HEK293 (cell line): ENCODE measurements at regions not wholly inside any gene's neighbourhood (a gene's known extent, or its start where the extent isn't known, plus 50 kb on each side); places are given as distances from the start of the nearest gene placed in this dataset.

Source experiments
- CTCF ChIA-PET: fragments of 350-600 bp; formaldehyde crosslinking; extraction: SDS; loops from one replicate; lab custom pipeline; 2021; ENCODE audit warnings: antibody characterized with exemption; lab: Yijun Ruan, JAX
- POLR2A ChIA-PET: fragments of 300-600 bp; formaldehyde crosslinking; extraction: SDS; loops from one replicate; lab custom pipeline; 2020; ENCODE audit warnings: antibody characterized with exemption, inconsistent platforms; lab: Yijun Ruan, JAX
- H3K27ac ChIP-seq: fragments of 200-500 bp; sonication (Bioruptor generic); 2 replicates; pipeline ENCODE4 v1.5.1; 2014; ENCODE audit warnings: low read depth, low read length, control low read depth, inconsistent platforms; ENCODE audit errors: extremely low read depth
- H3K36me3 ChIP-seq, 2 experiments: fragments of 200-500 bp in 1 of 2; sonication (Bioruptor generic) in 1 of 2; 1 replicate in 1 of 2; 2 replicates in 1 of 2; pipeline ENCODE4 v1.5.1; 2014 to 2017; ENCODE audit warnings: inconsistent platforms in 2 of 2, low read length in 2 of 2; ENCODE audit not compliant: control insufficient read depth in 2 of 2, insufficient read depth in 1 of 2
- H3K4me1 ChIP-seq: fragments of 200-500 bp; sonication (Bioruptor generic); 2 replicates; pipeline ENCODE4 v1.5.1; 2014; ENCODE audit warnings: mild to moderate bottlenecking, low read length, inconsistent platforms; ENCODE audit not compliant: control insufficient read depth, insufficient read depth
- H3K4me3 ChIP-seq: 2 replicates; pipeline ENCODE4 v1.5.1; 2011; ENCODE audit warnings: low read depth, mild to moderate bottlenecking, control low read depth, low read length, moderate library complexity
- H3K9me3 ChIP-seq: fragments of 200-500 bp; sonication (Bioruptor generic); 2 replicates; pipeline ENCODE4 v1.5.1; 2014; ENCODE audit warnings: low read depth, low read length, inconsistent platforms; ENCODE audit not compliant: control insufficient read depth, insufficient read depth
- EGR2 ChIP-seq: fragments of 450-650 bp; formaldehyde crosslinking; IDR thresholded peaks from 2 replicates; pipeline ENCODE4 v1.5.1; 2016; ENCODE audit warnings: low read depth, missing biosample characterization, missing genetic modification characterization
- GLI2 ChIP-seq: fragments of 450-650 bp; formaldehyde crosslinking; IDR thresholded peaks from 2 replicates; pipeline ENCODE4; 2017; ENCODE audit warnings: missing biosample characterization, missing genetic modification characterization, low read depth, borderline replicate concordance
- KLF16 ChIP-seq: fragments of 450-650 bp; formaldehyde crosslinking; IDR thresholded peaks from 2 replicates; pipeline ENCODE4 v1.5.1; 2017; ENCODE audit warnings: missing biosample characterization, missing genetic modification characterization
- MZF1 ChIP-seq: fragments of 450-650 bp; formaldehyde crosslinking; IDR thresholded peaks from 2 replicates; pipeline ENCODE4 v1.5.1; 2017; ENCODE audit warnings: missing biosample characterization, missing genetic modification characterization, borderline replicate concordance
- YY1 ChIP-seq: fragments of 450-650 bp; formaldehyde crosslinking; IDR thresholded peaks from 2 replicates; pipeline ENCODE4 v1.5.1; 2018; ENCODE audit warnings: missing biosample characterization, missing genetic modification characterization
- ZFP3 ChIP-seq: fragments of 450-650 bp; formaldehyde crosslinking; IDR thresholded peaks from 2 replicates; pipeline ENCODE4 v1.5.1; 2016; ENCODE audit warnings: low read depth, missing biosample characterization, missing genetic modification characterization
- ZFP41 ChIP-seq: fragments of 450-650 bp; formaldehyde crosslinking; IDR thresholded peaks from 2 replicates; pipeline ENCODE4 v1.5.1; 2016; ENCODE audit warnings: missing biosample characterization, missing genetic modification characterization, borderline replicate concordance
- ZNF221 ChIP-seq: fragments of 450-650 bp; formaldehyde crosslinking; IDR thresholded peaks from 2 replicates; pipeline ENCODE4 v1.5.1; 2017; ENCODE audit warnings: missing biosample characterization, missing genetic modification characterization, borderline replicate concordance
- ZNF404 ChIP-seq: fragments of 450-650 bp; formaldehyde crosslinking; IDR thresholded peaks from 2 replicates; pipeline ENCODE4 v1.5.1; 2017; ENCODE audit warnings: missing biosample characterization, missing genetic modification characterization
- ZNF48 ChIP-seq: fragments of 450-650 bp; formaldehyde crosslinking; IDR thresholded peaks from 2 replicates; pipeline ENCODE4 v1.5.1; 2016; ENCODE audit warnings: missing biosample characterization, missing genetic modification characterization
- ZNF510 ChIP-seq: fragments of 450-650 bp; formaldehyde crosslinking; IDR thresholded peaks from 2 replicates; pipeline ENCODE4 v1.5.1; 2018; ENCODE audit warnings: mild to moderate bottlenecking, missing genetic modification characterization, missing biosample characterization; ENCODE audit not compliant: insufficient replicate concordance
- ZNF514 ChIP-seq: fragments of 450-650 bp; formaldehyde crosslinking; IDR thresholded peaks from 2 replicates; pipeline ENCODE4 v1.5.1; 2016; ENCODE audit warnings: missing biosample characterization, missing genetic modification characterization
- ZNF529 ChIP-seq: fragments of 450-650 bp; formaldehyde crosslinking; IDR thresholded peaks from 2 replicates; pipeline ENCODE4 v1.5.1; 2017; ENCODE audit warnings: missing genetic modification characterization, missing biosample characterization; ENCODE audit not compliant: insufficient replicate concordance
- ZNF544 ChIP-seq: fragments of 450-650 bp; formaldehyde crosslinking; IDR thresholded peaks from 2 replicates; pipeline ENCODE4 v1.5.0; 2017; ENCODE audit warnings: missing biosample characterization, missing genetic modification characterization
- ZNF610 ChIP-seq: fragments of 450-650 bp; formaldehyde crosslinking; IDR thresholded peaks from 2 replicates; pipeline ENCODE4 v1.5.1; 2016; ENCODE audit warnings: missing biosample characterization, missing genetic modification characterization, borderline replicate concordance
- ZNF654 ChIP-seq: fragments of 450-650 bp; formaldehyde crosslinking; IDR thresholded peaks from 2 replicates; pipeline ENCODE4 v1.5.1; 2016; ENCODE audit warnings: low read depth, missing biosample characterization, missing genetic modification characterization
- ZNF664 ChIP-seq: fragments of 450-650 bp; formaldehyde crosslinking; IDR thresholded peaks from 2 replicates; pipeline ENCODE4 v1.5.1; 2016; ENCODE audit warnings: missing biosample characterization, missing genetic modification characterization
- ZNF777 ChIP-seq: fragments of 450-650 bp; formaldehyde crosslinking; IDR thresholded peaks from 2 replicates; pipeline ENCODE4 v1.5.1; 2017; ENCODE audit warnings: missing biosample characterization, missing genetic modification characterization, borderline replicate concordance
- ZNF785 ChIP-seq: fragments of 450-650 bp; formaldehyde crosslinking; IDR thresholded peaks from 2 replicates; pipeline ENCODE4 v1.5.1; 2016; ENCODE audit warnings: missing biosample characterization, missing genetic modification characterization
- TF ChIP-seq, protein P1 (sequence below): fragments of 450-650 bp; IDR thresholded peaks from 2 replicates; pipeline ENCODE4 v1.5.1; 2018; ENCODE audit warnings: missing biosample characterization, mild to moderate bottlenecking, missing genetic modification characterization
- TF ChIP-seq, protein P2 (sequence below): fragments of 450-650 bp; formaldehyde crosslinking; IDR thresholded peaks from 2 replicates; pipeline ENCODE4 v1.5.1; 2016; ENCODE audit warnings: missing biosample characterization, missing genetic modification characterization
- TF ChIP-seq, protein P3 (sequence below): fragments of 450-650 bp; formaldehyde crosslinking; IDR thresholded peaks from 2 replicates; pipeline ENCODE4 v1.5.1; 2016; ENCODE audit warnings: missing biosample characterization, missing genetic modification characterization
- TF ChIP-seq, protein P4 (sequence below): fragments of 450-650 bp; formaldehyde crosslinking; IDR thresholded peaks from 2 replicates; pipeline ENCODE4 v1.5.1; 2016; ENCODE audit warnings: missing biosample characterization, missing genetic modification characterization, low read depth
- TF ChIP-seq, protein P5 (sequence below): sonication (generic); formaldehyde crosslinking; IDR thresholded peaks from 2 replicates; pipeline ENCODE4 v1.8.1; 2022; ENCODE audit warnings: mild to moderate bottlenecking, moderate library complexity, missing genetic modification reagents

DNA sequence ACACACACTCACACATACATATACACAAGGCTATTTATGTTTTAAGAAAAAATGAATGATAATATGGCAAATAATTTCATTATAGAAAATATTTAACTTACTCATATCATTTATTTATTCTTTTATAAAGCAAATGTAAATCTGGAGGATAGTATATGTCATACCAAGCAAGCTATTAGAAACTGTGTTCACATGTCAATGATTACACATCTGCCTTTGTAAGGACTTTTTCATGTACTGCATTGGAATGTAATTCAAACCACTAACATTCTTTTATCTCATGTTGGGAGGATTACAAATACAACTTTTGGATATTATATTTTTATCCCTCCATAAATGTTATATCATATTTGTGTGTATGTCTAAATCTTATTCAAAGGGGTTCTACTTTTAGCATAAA is 1887.4 kb downstream of the NCAM2 start:
- Histone ChIP-seq H3K4me3 (no peak overlapping the region), H3K36me3 (no peaks in the 10 kb centered on the region), H3K9me3 (no peaks in the 10 kb centered on the region), H3K4me1 (no peaks in the 10 kb centered on the region)
- CTCF ChIA-PET, result no interaction called here
- POLR2A ChIA-PET, result no interaction called here
- TF ChIP-seq ZNF529 (tag by site-specific recombination) (no peak), ZNF510 (tag by site-specific recombination) (no peak), ZNF654 (no peak), ZNF785 (tag by site-specific recombination) (no peak), ZNF221 (tag by site-specific recombination) (no peak), ZNF514 (tag by site-specific recombination) (no peak)
- TF ChIP-seq, protein P1, sequence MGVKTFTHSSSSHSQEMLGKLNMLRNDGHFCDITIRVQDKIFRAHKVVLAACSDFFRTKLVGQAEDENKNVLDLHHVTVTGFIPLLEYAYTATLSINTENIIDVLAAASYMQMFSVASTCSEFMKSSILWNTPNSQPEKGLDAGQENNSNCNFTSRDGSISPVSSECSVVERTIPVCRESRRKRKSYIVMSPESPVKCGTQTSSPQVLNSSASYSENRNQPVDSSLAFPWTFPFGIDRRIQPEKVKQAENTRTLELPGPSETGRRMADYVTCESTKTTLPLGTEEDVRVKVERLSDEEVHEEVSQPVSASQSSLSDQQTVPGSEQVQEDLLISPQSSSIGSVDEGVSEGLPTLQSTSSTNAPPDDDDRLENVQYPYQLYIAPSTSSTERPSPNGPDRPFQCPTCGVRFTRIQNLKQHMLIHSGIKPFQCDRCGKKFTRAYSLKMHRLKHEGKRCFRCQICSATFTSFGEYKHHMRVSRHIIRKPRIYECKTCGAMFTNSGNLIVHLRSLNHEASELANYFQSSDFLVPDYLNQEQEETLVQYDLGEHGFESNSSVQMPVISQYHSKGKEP (tag by site-specific recombination), result no peak
- TF ChIP-seq, all 188 proteins: peak for 0
- H3K27ac ChIP-seq, result no peak overlapping the region

DNA sequence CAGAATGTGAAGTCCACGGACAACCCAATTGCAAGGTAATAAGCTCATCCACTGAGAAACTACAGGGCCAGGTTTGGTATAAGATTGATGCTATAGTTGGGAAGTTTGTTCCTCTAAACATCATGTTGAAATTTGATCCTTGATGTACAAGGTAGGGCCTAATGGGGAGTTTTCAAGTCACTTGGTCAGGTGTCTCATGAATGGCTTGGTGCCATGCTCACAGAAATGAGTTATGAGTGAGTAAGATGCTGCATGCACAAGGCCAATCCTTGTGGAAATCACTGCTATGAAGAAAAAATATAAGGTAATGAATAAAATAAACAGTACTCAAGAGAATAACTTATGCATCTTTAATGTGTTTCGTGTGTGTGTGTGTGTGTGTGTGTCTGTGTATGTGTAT is 1891.2 kb downstream of the NCAM2 start:
- POLR2A ChIA-PET, result no interaction called here
- Histone ChIP-seq H3K36me3 (no peaks in the 10 kb centered on the region), H3K4me3 (no peak overlapping the region), H3K9me3 (no peaks in the 10 kb centered on the region; the same call in 1 of the 2 replicates), H3K4me1 (no peaks in the 10 kb centered on the region), H3K27ac (no peak overlapping the region)
- CTCF ChIA-PET, result no interaction called here
- no peak for TF ChIP-seq ZFP41 (tag by site-specific recombination)
- TF ChIP-seq ZNF544 (tag by site-specific recombination), result no peak
- TF ChIP-seq ZFP3 (tag by site-specific recombination), result no peak
- no peak for TF ChIP-seq ZNF664
- TF ChIP-seq YY1 (tag by site-specific recombination), result no peak
- no peak for TF ChIP-seq MZF1 (tag by site-specific recombination)
- no peak for TF ChIP-seq KLF16
- TF ChIP-seq, protein P2, sequence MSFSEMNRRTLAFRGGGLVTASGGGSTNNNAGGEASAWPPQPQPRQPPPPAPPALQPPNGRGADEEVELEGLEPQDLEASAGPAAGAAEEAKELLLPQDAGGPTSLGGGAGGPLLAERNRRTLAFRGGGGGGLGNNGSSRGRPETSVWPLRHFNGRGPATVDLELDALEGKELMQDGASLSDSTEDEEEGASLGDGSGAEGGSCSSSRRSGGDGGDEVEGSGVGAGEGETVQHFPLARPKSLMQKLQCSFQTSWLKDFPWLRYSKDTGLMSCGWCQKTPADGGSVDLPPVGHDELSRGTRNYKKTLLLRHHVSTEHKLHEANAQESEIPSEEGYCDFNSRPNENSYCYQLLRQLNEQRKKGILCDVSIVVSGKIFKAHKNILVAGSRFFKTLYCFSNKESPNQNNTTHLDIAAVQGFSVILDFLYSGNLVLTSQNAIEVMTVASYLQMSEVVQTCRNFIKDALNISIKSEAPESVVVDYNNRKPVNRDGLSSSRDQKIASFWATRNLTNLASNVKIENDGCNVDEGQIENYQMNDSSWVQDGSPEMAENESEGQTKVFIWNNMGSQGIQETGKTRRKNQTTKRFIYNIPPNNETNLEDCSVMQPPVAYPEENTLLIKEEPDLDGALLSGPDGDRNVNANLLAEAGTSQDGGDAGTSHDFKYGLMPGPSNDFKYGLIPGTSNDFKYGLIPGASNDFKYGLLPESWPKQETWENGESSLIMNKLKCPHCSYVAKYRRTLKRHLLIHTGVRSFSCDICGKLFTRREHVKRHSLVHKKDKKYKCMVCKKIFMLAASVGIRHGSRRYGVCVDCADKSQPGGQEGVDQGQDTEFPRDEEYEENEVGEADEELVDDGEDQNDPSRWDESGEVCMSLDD (tag by site-specific recombination), result no peak
- no peak for TF ChIP-seq ZNF404
- TF ChIP-seq ZNF777 (tag by site-specific recombination), result no peak
- no peak for TF ChIP-seq ZNF610 (tag by site-specific recombination)
- TF ChIP-seq, all 188 proteins: peak for 0

DNA sequence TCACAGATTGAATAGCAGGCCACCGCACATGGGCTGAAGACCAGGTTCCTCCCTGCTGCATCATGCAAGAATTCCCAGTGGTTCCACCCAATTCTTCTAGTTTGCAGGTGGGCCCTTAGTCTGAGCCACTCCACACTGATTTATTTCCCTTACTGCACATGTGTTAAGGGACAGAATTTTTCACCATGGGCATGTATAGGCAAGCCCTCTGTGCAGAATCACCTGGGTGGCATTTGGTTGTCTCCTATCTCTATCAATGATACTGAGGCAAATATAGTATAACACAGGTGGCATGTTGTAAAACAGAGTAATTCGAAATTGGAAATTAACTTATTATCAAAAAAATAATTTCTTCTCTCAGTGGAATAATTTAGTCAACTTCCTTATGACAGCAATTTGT is 1892.4 kb downstream of the NCAM2 start:
- no peaks in the 10 kb centered on the region for H3K36me3 ChIP-seq
- POLR2A ChIA-PET, result no interaction called here
- TF ChIP-seq, protein P3, sequence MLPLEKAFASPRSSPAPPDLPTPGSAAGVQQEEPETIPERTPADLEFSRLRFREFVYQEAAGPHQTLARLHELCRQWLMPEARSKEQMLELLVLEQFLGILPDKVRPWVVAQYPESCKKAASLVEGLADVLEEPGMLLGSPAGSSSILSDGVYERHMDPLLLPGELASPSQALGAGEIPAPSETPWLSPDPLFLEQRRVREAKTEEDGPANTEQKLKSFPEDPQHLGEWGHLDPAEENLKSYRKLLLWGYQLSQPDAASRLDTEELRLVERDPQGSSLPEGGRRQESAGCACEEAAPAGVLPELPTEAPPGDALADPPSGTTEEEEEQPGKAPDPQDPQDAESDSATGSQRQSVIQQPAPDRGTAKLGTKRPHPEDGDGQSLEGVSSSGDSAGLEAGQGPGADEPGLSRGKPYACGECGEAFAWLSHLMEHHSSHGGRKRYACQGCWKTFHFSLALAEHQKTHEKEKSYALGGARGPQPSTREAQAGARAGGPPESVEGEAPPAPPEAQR, result no peak
- no peak for TF ChIP-seq EGR2 (tag by site-specific recombination)
- TF ChIP-seq, protein P4, sequence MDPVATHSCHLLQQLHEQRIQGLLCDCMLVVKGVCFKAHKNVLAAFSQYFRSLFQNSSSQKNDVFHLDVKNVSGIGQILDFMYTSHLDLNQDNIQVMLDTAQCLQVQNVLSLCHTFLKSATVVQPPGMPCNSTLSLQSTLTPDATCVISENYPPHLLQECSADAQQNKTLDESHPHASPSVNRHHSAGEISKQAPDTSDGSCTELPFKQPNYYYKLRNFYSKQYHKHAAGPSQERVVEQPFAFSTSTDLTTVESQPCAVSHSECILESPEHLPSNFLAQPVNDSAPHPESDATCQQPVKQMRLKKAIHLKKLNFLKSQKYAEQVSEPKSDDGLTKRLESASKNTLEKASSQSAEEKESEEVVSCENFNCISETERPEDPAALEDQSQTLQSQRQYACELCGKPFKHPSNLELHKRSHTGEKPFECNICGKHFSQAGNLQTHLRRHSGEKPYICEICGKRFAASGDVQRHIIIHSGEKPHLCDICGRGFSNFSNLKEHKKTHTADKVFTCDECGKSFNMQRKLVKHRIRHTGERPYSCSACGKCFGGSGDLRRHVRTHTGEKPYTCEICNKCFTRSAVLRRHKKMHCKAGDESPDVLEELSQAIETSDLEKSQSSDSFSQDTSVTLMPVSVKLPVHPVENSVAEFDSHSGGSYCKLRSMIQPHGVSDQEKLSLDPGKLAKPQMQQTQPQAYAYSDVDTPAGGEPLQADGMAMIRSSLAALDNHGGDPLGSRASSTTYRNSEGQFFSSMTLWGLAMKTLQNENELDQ (tag by site-specific recombination), result no peak
- TF ChIP-seq GLI2 (tag by site-specific recombination), result no peak
- TF ChIP-seq, protein P5, sequence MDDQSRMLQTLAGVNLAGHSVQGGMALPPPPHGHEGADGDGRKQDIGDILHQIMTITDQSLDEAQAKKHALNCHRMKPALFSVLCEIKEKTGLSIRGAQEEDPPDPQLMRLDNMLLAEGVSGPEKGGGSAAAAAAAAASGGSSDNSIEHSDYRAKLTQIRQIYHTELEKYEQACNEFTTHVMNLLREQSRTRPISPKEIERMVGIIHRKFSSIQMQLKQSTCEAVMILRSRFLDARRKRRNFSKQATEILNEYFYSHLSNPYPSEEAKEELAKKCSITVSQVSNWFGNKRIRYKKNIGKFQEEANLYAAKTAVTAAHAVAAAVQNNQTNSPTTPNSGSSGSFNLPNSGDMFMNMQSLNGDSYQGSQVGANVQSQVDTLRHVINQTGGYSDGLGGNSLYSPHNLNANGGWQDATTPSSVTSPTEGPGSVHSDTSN (CRISPR knock-in tag), result no peak
- TF ChIP-seq ZNF48 (tag by site-specific recombination), result no peak

More for the DNA sequence above, 1892.4 kb downstream of the NCAM2 start:
- H3K27ac ChIP-seq, result no peak overlapping the region
- no peaks in the 10 kb centered on the region; the same call in 1 of the 2 replicates for H3K9me3 ChIP-seq
- H3K4me1 ChIP-seq, result no peaks in the 10 kb centered on the region
- no peak overlapping the region for H3K4me3 ChIP-seq
- CTCF ChIA-PET, result no interaction called here
